Activated CD4-positive, alpha-beta T cell treated with anti-CD3 and anti-CD28 coated beads, Interleukin-2, amount 50 U/mL, for 24 hours (primary cell): ENCODE measurements at regions not wholly inside any gene's neighbourhood (a gene's known extent, or its start where the extent isn't known, plus 50 kb on each side); places are given as distances from the start of the nearest gene placed in this dataset.
"Not testable (repeated sequence)": the region's sequence is repeated elsewhere in the genome, so short reads cannot be mapped to it uniquely, and the experiment has no call there.

Experiments used
- DNase-seq, 2 donors: peaks; one replicate each; pipeline ENCODE4 v3.0.0-alpha.2; 2020; ENCODE audit warnings: low read depth in 1 of 2, low spot score in 1 of 2

- no peak for DNase-seq
Observed at GRCh38 chr4:67333664-67334063, 211.6 kb downstream of the CENPC start.

- DNase-seq = no peak
Observed at GRCh38 chr4:67332627-67333026, 212.7 kb downstream of the CENPC start.

DNA sequence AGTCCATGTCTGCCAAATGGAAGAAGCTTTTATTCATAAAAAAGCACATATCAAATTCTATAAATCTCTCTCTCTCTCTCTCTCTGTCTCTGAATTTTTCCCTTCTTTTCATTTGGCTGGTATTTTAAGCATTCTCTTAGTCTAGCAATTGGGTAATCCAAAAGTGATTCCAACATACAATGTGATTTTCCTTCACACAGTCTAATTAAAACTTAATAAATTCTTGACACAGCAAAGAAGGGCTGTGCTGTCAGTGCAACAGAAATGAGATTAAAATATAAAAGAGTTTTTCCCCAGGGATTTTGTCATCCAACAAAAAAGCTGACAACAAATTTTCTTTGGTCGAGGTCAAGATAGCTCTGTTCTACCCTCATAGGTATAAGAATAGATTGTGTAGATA lies 216.9 kb downstream of the CENPC start:
- no peak for DNase-seq

DNA sequence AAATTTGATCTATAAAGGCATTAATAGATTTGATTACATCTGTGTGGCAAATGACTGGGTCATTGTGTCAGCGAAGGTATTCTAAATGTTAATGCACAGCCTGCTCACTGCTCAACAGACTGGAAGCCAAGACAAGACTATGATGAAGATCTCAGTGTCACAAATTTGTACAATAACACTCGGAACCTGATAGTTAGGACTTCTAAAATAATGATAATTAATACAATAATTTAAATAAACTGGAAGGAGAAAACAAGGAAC lies 217.4 kb downstream of the CENPC start:
- no peak for DNase-seq

DNA sequence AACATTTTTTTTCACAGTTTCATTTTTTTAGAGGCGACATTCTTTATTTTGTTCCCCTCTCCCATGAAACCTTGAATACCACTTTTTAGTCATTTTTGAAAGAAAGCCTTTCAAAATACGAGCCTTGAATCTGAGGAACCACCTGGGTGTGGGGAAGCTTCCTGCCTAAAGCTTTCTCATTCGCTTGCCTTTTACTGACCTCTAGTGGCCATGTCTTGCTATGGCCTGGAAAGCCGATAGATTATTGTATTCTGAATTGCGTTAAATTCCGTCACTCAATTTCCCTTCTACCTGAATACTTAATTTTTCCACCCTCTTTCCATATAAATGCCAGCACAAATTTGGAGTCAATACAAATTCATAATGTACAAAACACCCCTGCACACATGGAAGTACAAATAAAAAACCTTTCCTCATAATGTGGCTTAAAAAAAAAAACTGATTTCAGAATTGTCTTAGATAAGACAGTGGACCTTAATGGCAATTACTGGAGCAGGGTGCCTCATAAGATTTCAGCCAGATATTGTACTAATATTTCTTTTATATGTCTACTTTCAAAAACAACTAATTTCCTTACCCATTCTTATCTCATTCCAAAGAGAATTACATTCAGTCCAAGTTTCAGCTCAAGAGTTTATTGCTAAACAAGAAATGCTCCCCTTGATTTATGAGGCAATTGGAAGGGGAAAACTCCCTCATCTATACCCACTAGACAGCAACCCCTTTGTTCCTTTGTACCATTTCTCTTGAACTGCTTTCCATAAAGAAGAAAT lies 217.9 kb downstream of the CENPC start:
- peak in 1 of 2 donors; percentile 47 for DNase-seq

GRCh38 chr4:67325791-67326190 lies 219.5 kb downstream of the CENPC start:
- no peak for DNase-seq

GRCh38 chr4:67320645-67321044 lies 224.7 kb downstream of the CENPC start:
- no peak for DNase-seq

DNA sequence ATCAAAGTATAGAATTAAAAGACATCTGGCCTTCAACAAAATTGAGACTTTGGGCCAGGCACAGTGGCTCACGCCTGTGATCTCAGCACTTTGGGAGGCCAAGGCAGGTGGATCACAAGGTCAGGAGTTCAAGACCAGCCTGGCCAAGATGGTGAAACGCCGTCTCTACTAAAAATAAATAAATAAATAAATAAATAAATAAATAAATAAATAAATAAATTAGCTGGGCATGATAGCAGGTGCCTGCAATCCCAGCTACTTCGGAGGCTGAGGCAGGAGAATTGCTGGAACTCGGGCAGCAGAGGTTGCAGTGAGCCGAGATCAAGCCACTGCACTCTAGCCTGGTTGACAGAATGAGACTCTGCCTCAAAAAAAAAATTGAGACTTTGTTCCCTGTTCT lies 225.7 kb downstream of the CENPC start:
- not testable (repeated sequence) for DNase-seq

- DNase-seq = not testable (repeated sequence)
Observed at GRCh38 chr4:67300497-67301185, 244.7 kb downstream of the CENPC start.

GRCh38 chr4:67292636-67293035 lies 252.7 kb downstream of the CENPC start:
- DNase-seq = no peak

- DNase-seq = no peak
Observed at GRCh38 chr4:67292045-67292444, 253.3 kb downstream of the CENPC start.

DNA sequence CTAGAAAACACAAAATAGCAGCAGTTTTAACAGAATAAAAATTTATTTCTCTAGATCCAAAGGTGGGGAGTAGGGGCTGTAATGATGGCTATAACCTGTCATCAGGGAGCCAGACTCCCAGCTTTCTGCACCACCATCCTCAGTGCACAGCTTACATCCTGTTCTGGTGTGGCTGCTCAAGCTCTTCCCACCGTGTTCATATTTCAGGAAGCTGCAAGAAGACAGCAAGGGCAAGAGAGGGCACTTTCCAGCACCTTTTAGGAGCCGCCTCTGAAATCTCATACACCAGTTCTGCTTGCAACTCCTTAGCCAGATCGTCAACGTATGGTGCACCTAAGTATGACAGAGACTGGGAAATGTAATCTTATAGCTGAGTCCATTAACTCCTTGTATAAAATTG lies 253.7 kb downstream of the CENPC start:
- no peak for DNase-seq

- no peak for DNase-seq
Observed at GRCh38 chr4:67288964-67289363, 256.3 kb downstream of the CENPC start.

DNA sequence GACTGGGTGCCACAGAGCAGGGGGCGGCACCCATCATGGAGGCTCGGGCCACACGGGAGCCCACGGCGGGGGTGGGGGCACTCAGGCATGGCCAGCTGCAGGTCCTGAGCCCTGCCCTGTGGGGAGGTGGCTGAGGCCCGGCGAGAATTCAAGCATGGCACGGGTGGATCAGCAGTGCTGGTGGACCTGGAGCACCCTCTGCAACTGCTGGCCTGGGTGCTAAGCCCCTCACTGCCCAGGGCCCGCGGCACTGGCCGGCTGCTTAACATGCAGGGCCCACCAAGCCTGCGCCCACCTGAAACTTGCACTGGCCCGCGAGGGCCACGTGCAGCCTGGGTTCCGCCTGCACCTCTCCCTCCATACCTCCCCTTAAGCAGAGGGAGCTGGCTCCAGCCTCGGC lies 258.6 kb downstream of the CENPC start:
- DNase-seq = no peak

GRCh38 chr4:67282749-67283148 lies 262.6 kb downstream of the CENPC start:
- DNase-seq = no peak

DNA sequence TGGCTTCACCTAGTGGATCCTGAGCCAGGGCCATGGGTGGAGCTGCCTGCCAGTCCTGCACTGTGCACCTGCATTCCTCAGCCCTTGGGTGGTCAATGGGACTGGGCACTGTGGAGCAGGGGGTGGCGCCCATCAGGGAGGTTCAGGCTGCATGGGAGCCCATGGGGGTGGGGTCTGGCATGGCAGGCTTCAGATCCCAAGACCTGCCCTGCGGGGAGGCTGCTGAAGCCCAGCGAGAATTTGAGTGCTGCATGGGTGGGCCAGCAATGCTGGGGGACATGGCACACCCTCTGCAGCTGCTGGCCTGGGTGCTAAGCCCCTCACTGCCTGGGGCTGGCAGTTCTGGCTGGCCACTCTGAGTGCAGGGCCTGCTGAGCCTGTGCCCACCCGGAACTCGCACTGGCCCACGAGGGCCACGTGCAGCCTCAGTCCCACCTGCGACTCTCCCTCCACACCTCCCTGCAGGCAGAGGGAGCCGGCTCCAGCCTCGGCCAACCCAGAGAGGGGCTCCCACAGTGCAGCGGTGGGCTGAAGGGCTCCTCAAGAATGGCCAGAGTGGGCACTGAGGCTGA lies 270.0 kb downstream of the CENPC start:
- no peak for DNase-seq

- not testable (repeated sequence) for DNase-seq
Observed at GRCh38 chr4:67274671-67275070, 270.6 kb downstream of the CENPC start.

GRCh38 chr4:67273666-67274065 lies 271.6 kb downstream of the CENPC start:
- no peak for DNase-seq

DNA sequence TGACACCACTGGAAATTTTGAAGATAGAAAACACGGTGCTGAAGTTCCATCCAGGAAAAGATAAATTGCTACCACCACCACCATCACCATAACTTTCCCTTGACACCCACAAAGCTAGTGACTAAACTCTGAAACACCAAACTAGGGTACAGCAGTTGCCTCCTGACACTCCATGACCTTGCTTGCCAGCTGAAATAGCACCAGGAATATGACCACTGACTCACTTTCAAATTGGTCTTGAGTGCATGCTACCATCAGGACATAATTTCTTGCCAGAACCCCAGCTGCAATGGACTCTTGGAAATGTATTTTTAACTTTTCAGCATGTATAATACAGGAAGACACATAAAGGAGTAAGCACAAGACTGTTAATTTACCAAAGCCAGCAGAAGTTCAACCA lies 283.3 kb downstream of the CENPC start:
- no peak for DNase-seq

DNA sequence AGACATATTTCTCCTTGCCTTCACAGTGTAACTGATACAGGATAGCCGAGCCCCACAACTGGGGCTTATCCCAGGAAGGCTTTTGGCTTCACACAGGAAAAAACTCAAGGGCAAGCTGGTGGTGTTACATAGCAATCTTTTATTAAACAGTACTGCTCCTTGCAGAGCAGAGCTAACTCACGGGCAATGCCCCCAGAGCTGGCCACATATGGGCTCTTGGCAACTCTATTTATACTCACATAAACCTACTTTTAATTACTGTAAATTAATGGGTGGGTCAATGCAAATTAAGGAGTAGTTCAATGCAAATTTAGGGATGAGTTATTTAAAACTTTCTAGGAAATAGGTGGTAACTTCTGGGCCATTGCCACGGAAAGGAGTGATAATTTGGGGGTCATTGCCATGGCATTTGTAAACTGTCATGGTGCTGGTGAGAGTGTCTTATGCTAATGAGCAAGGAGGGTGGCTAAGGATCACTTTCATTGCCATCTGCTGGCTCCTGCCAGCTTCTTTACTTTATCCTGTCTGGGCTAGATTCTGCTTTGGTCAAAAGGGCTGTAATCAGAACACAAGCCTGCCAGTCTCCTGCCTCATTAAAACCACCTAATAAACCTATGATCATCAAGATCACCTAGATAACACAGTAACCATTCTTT lies 288.8 kb downstream of the CENPC start:
- DNase-seq = no peak

DNA sequence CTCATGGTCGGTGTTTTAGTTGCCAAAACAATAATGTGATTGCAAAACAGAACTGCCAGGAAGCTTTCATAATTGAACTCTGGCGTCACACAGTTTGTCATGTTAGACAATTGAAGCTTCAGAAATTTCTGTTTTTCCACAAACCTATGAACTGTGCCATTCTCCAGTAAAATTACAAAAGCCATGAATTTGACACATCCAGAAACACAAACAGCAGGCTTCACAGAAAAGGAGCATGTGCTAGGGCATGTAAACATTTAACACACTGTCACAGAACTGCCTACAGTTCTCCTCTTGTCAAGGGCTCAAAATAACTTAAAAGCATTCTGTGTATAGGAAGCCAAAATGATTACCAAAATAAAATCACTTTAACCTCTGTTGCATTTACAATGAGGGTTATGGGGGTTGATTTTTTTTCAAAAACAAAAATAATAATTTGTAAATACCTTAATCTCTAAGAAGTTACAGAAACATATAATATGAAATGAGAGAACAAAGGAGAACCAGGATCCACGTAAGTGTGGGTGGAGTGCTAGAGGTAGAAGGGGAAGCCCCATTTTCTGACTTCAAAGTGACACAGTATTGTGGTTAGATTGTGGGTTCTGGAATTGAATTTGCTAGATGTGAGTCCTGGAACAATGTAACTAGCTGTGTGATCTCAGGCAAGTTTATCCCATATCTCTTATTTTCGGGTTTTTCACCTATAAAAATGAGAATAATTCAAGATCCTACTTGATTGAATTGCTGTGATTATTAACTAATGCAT lies 295.0 kb downstream of the CENPC start:
- no peak for DNase-seq
